Activated CD4-positive, alpha-beta T cell treated with anti-CD3 and anti-CD28 coated beads for 48 hours (primary cell): ENCODE measurements at regions not wholly inside any gene's neighbourhood (a gene's known extent, or its start where the extent isn't known, plus 50 kb on each side); places are given as distances from the start of the nearest gene placed in this dataset.
"Not testable (repeated sequence)": the region's sequence is repeated elsewhere in the genome, so short reads cannot be mapped to it uniquely, and the experiment has no call there.

Experiments
- DNase-seq: peaks from one replicate; pipeline ENCODE4 v3.0.0-alpha.2; 2020

DNA sequence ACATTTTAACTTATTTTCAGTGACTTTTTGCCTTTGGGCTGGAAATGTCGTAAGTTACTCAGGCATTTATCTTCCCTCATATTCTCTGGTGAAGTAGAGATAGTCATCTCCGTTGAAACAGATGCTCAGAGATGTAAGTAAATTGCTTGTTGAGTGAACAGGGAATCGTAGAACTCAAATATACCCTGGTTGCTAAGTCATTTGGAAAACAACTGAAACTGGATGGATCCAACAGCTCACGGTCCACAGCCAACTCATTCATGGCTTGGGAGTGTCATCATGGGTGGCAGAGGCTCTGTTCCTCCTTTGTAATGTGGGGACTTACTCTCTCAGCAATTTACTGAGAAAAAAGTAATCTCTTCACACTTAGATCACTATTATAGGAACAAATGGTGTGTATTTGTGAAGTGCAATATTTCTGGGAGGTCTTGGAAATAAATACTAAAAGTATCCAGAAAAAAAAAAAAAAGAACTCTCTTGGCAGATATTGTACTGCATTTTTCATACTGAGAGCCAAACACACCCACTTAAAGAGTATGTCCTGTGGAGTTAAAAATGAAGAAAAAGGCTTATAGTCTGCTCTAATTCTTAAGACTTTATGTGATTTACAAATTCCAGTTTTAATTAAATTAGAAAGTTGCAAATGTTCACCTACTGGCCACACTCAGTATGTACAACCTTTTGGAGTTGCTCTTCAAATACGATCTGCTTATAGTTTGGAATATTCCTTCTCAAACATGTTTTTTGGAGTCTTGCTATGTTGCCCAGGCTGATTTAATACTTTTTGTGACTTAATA is 107.4 kb downstream of the LEPR start:
- no peak for DNase-seq

DNA sequence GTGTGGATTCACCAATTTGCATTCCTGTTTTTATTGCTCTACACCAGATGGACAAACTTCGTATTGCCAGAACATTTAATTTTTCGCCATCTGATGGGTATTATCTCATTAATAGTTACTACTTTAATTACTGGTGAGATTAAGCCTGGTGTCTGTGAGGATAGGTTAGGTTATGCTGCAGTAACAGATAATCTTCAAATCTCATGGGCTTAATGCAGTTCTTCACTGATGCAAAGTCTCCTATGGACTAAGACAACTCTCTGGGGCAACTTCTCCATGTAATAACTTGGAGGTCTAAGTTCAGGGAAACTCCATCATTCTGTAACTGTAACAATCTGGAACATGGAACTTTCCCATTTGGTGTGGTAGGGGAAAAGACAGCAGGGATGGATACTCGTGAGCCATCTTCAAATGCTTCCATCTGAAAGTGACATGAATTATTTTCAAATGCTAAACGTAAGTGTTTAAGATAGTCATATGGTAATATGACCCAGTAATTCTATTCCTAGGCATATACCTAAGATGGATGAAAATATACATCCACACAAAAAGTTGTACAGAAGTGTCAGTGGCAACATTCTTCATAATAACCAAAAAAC is 111.6 kb downstream of the LEPR start:
- no peak for DNase-seq

- no peak for DNase-seq
Measured at GRCh38 chr1:65535981-65536380, 115.5 kb downstream of the LEPR start.

GRCh38 chr1:65538086-65538485 is 117.6 kb downstream of the LEPR start:
- no peak for DNase-seq

- no peak for DNase-seq
Measured at GRCh38 chr1:65538664-65539063, 118.2 kb downstream of the LEPR start.

DNA sequence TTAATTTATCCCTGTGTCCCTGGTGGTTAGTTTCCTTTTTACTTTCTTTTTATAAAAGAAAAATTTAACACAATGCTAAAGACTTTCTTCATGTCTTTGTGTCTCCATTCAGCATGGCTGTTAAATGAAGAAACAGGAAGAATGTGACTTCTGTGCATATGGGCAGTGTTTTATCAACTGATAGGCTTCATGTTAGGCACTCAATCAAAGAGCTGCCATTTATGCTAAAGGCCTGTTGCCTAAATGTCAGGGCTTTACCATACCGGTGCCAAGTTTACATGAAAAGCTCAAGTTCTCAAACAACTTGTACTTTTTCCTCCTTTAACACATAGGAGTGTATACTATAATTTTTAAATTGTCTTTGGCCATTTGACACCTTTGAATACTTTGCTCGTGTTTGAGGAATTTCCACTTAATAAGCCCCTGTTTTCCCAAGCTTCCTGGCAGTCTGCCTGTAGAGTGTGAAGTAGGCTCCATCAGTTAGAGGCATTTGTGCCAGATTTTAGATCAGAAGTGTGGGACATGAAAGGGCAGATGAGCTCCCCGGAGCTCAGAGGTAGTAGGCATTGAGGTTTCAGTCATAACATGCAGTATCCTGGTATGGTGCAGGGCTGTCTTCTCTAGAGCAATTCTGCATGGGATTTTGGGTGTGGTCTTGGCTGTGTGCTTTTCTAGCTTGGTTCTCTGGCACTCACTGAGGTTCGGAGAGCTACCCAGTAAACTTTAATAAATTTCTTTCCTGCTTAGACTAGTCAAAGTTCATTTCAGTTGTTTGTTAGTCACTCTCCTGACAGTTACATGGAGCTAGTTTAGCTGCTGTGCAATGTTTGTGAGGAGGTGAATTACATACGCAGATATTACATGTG is 119.0 kb downstream of the LEPR start:
- no peak for DNase-seq

GRCh38 chr1:65541161-65541560 is 120.7 kb downstream of the LEPR start:
- no peak for DNase-seq

- no peak for DNase-seq
Measured at GRCh38 chr1:65541865-65542264, 121.4 kb downstream of the LEPR start.

GRCh38 chr1:65542592-65542991 is 122.1 kb downstream of the LEPR start:
- not testable (repeated sequence) for DNase-seq

DNA sequence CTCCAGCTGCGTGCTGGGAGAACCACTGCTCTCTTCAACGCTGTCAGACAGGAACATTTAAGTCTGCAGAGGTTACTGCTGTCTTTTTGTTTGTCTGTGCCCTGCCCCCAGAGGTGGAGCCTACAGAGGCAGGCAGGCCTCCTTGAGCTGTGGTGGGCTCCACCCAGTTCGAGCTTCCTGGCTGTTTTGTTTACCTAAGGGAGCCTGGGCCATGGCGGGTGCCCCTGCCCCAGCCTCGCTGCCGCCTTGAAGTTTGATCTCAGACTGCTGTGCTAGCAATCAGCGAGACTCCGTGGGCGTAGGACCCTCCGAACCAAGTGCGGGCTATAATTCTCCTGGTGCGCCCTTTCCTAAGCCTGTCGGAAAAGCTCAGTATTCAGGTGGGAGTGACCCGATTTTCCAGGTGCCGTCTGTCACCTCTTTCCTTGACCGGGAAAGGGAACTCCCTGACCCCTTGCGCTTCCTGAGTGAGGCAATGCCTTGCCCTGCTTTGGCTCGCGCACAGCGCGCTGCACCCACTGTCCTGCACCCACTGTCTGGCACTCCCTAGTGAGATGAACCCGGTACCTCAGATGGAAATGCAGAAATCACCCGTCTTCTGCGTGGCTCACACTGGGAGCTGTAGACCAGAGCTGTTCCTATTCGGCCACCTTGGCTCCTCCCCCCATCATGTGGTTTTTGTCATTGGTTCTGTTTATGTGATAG is 130.0 kb downstream of the LEPR start:
- DNase-seq, result not testable (repeated sequence)

DNA sequence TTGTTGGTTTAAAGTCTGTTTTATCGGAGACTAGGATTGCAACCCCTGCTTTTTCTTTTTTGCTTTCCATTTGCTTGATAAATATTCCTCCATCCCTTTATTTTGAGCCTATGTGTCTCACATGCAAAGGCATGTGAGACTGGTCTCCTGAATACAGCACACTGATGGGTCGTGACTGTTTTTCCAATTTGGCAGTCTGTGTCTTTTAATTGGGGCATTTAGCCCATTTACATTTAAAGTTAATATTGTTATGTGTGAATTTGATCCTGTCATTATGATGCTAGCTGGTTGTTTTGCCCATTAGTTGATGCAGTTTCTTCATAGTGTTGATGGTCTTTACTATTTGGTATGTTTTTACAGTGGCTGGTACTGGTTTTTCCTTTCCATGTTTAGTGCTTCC is 132.0 kb downstream of the LEPR start:
- not testable (repeated sequence) for DNase-seq

DNA sequence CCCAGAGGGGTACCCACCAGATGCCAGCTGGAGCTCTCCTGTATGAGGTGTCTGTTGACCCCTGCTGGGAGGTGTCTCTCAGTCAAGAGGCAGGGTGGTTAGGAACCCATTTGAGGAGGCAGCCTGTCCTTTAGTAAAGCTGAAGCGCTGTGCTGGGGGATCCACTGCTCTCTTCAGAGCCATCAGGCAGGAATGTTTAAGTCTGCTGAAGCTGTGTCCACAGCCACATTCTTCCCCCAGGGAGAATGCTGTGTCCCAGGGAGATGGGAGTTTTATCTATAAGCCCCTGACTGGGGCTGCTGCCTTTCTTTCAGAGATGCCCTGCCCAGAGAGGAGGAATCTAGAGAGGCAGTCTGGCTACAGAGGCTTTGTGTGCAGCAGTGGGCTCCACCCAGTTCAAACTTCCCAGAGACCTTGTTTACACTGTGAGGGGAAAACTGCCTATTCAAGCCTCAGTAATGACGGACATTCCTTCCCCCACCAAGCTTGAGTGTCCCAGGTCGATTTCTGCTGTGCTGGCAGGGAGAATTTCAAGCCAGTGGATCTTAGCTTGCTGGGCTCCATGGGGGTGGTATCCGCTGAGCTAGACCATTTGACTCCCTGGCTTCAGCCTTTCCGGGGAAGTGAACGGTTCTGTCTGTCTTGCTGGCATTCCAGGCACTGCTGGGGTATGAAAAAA is 133.8 kb downstream of the LEPR start:
- not testable (repeated sequence) for DNase-seq

GRCh38 chr1:65554829-65555228 is 134.4 kb downstream of the LEPR start:
- no peak for DNase-seq

GRCh38 chr1:65558215-65558614 is 137.7 kb downstream of the LEPR start:
- DNase-seq, result no peak

DNA sequence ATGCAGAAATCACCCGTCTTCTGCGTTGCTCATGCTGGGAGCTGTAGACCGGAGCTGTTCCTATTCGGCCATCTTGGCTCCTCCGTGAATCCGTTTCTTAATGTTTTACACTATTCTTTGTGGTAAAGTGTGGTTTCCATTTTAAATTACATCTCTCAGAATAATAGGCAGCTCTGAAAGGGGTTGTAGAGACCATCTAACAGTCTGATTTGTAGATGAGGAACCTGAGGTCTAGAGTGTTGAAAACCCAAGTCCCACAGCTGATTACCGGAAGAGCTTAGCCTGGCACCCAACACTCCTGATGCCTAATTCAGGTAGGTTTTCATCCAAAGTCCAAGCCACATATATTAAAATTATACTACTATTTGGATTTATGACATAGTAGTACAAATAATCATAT is 144.0 kb downstream of the LEPR start:
- DNase-seq, result no peak

GRCh38 chr1:65568285-65568684 is 147.8 kb downstream of the LEPR start:
- no peak for DNase-seq

GRCh38 chr1:65572701-65573421 is 152.4 kb downstream of the LEPR start:
- DNase-seq, result no peak

DNA sequence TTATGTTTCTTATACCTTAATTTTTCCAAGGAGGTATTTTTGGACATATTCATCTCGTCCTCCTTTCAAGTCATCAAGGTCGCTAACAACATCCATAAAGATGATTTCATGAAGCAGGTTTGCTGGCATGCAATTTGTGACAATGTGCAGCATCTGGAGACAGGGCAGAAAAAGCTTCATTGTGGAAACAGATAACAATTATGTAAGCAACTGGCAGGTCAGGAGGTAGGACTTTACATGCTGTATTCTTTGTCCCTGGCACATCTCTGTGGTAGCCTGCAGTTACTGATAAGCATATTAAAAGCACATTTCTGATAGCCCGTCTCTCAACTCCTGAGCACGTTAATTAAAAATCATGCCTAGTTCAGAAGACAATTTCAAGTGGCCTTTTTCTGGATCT is 156.8 kb downstream of the LEPR start:
- DNase-seq, result no peak

DNA sequence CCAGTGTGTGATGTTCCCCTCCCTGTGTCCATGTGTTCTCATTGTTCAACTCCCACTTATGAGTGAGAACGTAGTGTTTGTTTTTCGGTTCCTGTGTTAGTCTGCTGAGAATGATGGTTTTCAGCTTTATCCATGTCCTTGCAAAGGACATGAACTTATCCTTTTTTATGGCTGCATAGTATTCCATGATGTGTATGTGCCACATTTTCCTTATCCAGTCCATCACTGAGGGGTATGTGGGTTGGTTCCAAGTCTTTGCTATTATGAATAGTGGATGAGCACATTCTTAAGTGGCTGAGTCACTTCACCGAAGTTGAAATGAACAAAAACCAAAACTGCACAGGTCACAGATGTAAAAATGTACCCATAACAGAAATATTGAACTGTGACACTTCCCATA is 157.5 kb downstream of the LEPR start:
- DNase-seq, result not testable (repeated sequence)

- no peak for DNase-seq
Measured at GRCh38 chr1:65581119-65581518, 160.7 kb downstream of the LEPR start.

DNA sequence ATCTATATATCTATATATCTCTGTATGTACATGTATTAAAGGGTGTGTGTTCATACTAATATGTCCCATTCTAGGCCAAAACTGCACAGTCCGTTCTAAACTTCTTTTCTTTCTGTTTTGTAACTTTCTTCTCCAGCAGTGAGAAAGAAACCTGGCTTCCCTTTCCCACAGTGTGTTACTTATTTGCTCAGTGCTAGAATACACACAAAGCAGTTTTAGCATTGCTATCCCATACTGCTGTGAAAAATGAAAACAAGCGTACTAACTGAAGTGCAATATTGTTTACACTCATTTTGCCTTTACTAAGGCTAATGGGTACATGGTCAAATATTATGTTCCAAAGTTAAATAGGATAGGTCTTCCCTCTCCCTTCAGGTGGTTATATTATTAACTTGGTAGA is 163.9 kb downstream of the LEPR start:
- no peak for DNase-seq

- no peak for DNase-seq
Measured at GRCh38 chr1:65590279-65590678, 169.8 kb downstream of the LEPR start.
